NCI-H345 treated with DMSO at 0.1 percent for 48 hours (cell line): ENCODE measurements at regions not wholly inside any gene's neighbourhood (a gene's known extent, or its start where the extent isn't known, plus 50 kb on each side); places are given as distances from the start of the nearest gene placed in this dataset.
"Not testable (repeated sequence)": the region's sequence is repeated elsewhere in the genome, so short reads cannot be mapped to it uniquely, and the experiment has no call there.

Experiments
- DNase-seq: peaks from one replicate; lab custom pipeline; 2025; ENCODE audit not compliant: unreplicated experiment; lab: John Stamatoyannopoulos, UW

GRCh38 chr3:110646496-110646895 is 425.1 kb upstream of the NECTIN3 start:
- DNase-seq, result no peak

GRCh38 chr3:110647586-110647985 is 424.0 kb upstream of the NECTIN3 start:
- no peak for DNase-seq

- DNase-seq, result no peak
Observed at GRCh38 chr3:110650741-110651140, 420.9 kb upstream of the NECTIN3 start.

GRCh38 chr3:110654843-110655502 is 416.6 kb upstream of the NECTIN3 start:
- DNase-seq, result no peak

GRCh38 chr3:110656394-110657025 is 415.1 kb upstream of the NECTIN3 start:
- DNase-seq, result no peak

GRCh38 chr3:110664148-110664547 is 407.5 kb upstream of the NECTIN3 start:
- DNase-seq, result no peak

GRCh38 chr3:110666495-110666894 is 405.1 kb upstream of the NECTIN3 start:
- DNase-seq, result no peak

- no peak for DNase-seq
Observed at GRCh38 chr3:110667216-110667615, 404.4 kb upstream of the NECTIN3 start.

- DNase-seq, result no peak
Observed at GRCh38 chr3:110670407-110670806, 401.2 kb upstream of the NECTIN3 start.

GRCh38 chr3:110677506-110677905 is 394.1 kb upstream of the NECTIN3 start:
- no peak for DNase-seq

GRCh38 chr3:110679285-110679684 is 392.3 kb upstream of the NECTIN3 start:
- DNase-seq, result no peak

- DNase-seq, result no peak
Observed at GRCh38 chr3:110680450-110680849, 391.2 kb upstream of the NECTIN3 start.

GRCh38 chr3:110684466-110684865 is 387.1 kb upstream of the NECTIN3 start:
- DNase-seq, result no peak

GRCh38 chr3:110685630-110686029 is 386.0 kb upstream of the NECTIN3 start:
- no peak for DNase-seq

GRCh38 chr3:110686701-110687100 is 384.9 kb upstream of the NECTIN3 start:
- DNase-seq, result no peak

GRCh38 chr3:110687138-110687537 is 384.5 kb upstream of the NECTIN3 start:
- no peak for DNase-seq

- no peak for DNase-seq
Observed at GRCh38 chr3:110697961-110698360, 373.7 kb upstream of the NECTIN3 start.

- not testable (repeated sequence) for DNase-seq
Observed at GRCh38 chr3:110704332-110704731, 367.3 kb upstream of the NECTIN3 start.

GRCh38 chr3:110708156-110708555 is 363.5 kb upstream of the NECTIN3 start:
- no peak for DNase-seq

- no peak for DNase-seq
Observed at GRCh38 chr3:110710156-110710555, 361.5 kb upstream of the NECTIN3 start.

GRCh38 chr3:110710603-110711002 is 361.0 kb upstream of the NECTIN3 start:
- DNase-seq, result no peak

- DNase-seq, result no peak
Observed at GRCh38 chr3:110711130-110711832, 360.3 kb upstream of the NECTIN3 start.
